ENCODE measurements at regions not wholly inside any gene's neighbourhood (a gene's known extent, or its start where the extent isn't known, plus 50 kb on each side); places are given as distances from the start of the nearest gene placed in this dataset.

- TF ChIP-seq CTCF (IDR thresholded peaks at IDR 0.05; ENCODE audit: insufficient read depth, low read length, poor library complexity, severe bottlenecking) (no peak), EZH2phosphoT487 (conservative IDR thresholded peaks at IDR 0.05; ENCODE audit: low read length) (no peak)
Observed at GRCh38 chr22:49490692-49491091, 337.0 kb downstream of the BRD1 start.
